ENCODE measurements at regions not wholly inside any gene's neighbourhood (a gene's known extent, or its start where the extent isn't known, plus 50 kb on each side); places are given as distances from the start of the nearest gene placed in this dataset.
"Not testable (repeated sequence)": the region's sequence is repeated elsewhere in the genome, so short reads cannot be mapped to it uniquely, and the experiment has no call there.

DNA sequence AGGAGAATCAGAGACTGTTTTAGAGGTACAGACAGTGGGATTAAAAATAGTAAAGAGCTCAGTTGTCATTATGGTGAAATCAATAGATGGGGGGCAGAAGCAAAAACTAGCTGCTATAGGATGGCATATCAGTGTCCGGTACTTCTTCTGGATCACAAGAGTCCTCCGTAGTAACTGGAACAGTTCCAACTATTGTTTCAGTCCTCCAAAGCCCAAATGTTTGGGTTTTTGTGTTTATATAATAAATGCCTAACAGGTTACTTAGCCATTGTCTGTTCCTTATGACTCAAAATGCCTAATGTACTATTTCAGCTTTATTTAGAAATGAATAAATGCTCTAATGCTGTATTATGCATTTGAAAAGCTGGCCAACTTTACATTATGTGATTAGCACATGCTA lies 401.2 kb downstream of the PTH2R start:
- DNase-seq, result no peak

- not testable (repeated sequence) for DNase-seq
Observed at GRCh38 chr2:208811885-208812284, 405.3 kb downstream of the PTH2R start.

GRCh38 chr2:208819190-208819589 lies 412.6 kb downstream of the PTH2R start:
- no peak for DNase-seq

DNA sequence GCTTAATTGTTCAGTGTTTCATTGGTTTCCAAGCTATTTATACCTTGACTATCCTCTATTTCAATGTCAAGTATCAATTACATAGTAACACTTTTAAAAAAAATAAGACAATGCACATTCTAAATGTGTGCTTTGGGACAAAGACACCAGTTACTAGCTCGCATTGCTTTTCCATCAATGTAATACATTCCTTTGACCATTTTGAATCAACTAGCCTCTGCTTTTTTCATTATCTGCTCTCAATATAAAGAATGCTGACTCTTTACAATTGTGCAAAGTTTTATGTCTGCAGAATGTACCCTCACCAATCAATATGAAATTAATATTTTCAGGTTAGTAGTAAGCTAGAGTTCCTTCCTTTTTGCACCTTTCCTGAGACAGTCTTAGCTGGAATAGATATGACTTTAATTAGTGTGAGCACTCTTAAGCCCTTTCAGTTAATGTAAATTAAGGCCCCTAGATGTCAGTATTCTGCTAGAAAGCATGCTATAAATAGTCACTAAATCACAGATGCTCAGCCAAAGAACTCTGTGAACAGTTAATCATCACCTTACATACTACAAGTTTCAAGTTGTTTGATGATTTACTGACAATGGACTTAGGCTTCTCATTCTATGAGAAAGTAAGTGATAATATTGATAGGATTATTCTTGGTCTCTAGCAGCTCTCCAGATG lies 413.6 kb downstream of the PTH2R start:
- no peak for DNase-seq

GRCh38 chr2:208827109-208827508 lies 420.5 kb downstream of the PTH2R start:
- DNase-seq, result no peak

GRCh38 chr2:208827549-208828221 lies 421.1 kb downstream of the PTH2R start:
- no peak for DNase-seq

GRCh38 chr2:208830203-208830602 lies 423.6 kb downstream of the PTH2R start:
- no peak for DNase-seq

DNA sequence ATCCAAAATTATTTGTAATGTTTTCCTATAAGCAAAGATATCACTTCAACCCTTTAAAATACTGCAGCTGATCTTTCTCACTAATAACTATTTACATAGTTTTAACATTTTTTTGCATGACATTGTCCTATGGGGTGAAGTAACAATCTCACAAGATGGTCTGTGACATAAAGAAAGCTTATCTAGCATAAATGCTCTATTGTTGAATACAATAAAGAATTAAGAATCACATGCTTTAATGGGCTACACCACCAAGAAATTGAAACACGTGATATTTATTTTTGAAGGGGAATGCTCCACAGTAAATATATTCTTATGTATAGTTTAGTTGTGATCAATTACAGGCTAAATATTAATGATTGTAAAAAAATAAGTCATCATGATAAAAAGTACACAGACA lies 441.1 kb downstream of the PTH2R start:
- no peak for DNase-seq

GRCh38 chr2:208854717-208855116 lies 448.1 kb downstream of the PTH2R start:
- no peak for DNase-seq

DNA sequence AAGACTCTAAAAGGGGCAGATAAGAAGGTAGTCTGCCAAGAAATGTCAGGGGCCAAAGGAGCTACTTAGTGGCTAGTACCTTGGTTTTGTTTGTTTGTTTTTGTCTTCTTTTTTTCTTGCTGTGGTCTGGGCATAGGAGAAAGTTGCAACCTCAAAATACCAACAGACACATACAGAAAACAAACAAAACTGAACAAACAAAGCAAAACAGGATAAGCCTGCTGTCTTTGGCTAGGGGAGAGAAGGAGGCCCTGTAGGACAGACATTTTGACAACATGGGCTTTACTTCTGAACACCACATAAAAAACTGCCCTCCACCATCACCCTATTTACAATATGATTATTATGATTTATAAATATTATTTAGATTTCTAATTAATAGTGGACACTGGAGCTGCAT lies 460.8 kb downstream of the PTH2R start:
- DNase-seq, result no peak

GRCh38 chr2:208872591-208872990 lies 466.0 kb downstream of the PTH2R start:
- DNase-seq, result no peak

DNA sequence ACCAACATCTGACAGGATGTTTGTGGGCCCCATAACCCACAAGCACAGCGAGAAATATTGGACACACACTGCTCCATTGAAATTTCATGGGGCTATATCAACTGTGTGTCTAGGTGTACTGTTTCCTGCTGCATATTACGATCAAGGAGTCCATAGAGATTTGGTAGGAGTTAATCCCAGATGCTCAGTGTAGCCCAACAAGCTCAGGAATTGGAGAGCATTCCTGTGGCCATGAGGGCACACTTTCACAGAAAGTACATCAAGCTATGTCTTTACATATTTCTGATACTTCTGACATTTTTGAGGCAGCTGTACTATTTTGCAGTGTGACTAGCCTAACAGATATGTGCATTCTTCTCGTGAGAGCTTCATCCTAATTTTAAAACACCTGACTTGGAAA lies 473.1 kb downstream of the PTH2R start:
- DNase-seq, result no peak

DNA sequence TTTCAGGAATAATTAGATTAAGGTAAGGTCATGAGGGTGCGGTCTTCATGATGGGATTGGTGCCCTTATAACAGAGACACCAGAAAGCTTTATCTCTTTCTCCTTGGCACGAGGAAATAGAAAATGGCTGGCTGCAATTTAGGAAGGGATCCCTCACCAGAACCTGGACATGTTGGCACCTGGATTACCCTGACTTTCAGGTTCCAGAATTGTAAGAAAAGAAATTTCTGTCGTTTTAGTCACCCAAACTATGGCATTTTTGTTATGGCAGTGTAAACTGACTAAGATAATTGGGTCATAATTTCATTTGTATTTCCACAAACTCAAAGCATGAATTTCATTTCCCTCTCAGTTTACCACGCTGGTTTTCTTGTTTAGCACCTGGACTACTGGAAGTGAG lies 473.6 kb downstream of the PTH2R start:
- DNase-seq, result no peak

GRCh38 chr2:208890486-208890885 lies 483.9 kb downstream of the PTH2R start:
- DNase-seq, result no peak

DNA sequence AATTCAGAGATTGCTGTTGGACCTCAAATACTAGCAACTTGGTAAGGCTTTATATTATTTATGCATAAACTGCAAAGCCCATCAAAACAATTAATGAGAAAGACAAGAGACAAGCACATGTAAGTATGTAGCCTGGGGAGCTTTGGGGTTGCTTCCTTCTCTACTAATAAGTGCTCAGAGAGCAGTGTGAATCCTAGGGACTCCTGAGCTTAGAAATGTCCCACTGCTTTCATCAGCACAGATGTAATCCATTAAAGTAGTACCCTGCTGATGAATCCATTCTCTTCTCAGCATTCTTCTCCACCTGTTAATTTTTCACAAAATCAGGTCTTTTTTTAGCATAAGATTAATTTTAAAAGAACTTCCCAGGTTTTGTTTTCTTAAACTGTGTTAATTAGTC lies 485.6 kb downstream of the PTH2R start:
- DNase-seq, result no peak

DNA sequence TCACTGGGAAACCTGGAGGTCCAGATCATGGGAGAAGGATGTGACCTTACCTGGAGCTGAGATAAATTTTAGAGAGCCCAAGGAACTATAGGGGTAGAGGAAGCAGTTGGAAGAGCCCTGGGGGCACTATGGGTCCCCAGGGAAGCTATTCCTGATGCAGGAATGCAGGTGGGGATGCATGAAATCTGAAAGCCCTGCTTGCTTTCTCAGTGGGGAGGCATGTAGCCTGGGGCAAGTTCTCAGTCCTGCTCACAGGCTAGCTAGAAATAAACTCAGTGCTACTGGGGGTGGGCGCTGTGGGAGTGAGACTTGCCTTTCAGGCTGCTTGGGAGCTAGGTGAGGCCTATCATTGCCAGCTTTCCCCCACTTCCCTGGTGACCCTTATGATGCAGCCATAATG lies 499.7 kb downstream of the PTH2R start:
- DNase-seq, result no peak

- no peak for DNase-seq
Observed at GRCh38 chr2:208915401-208915800, 508.4 kb upstream of the MAP2 start.

- no peak for DNase-seq
Observed at GRCh38 chr2:208916881-208917280, 507.0 kb upstream of the MAP2 start.

GRCh38 chr2:208921358-208921757 lies 502.5 kb upstream of the MAP2 start:
- DNase-seq, result not testable (repeated sequence)

- DNase-seq, result no peak
Observed at GRCh38 chr2:208927867-208928266, 496.0 kb upstream of the MAP2 start.

DNA sequence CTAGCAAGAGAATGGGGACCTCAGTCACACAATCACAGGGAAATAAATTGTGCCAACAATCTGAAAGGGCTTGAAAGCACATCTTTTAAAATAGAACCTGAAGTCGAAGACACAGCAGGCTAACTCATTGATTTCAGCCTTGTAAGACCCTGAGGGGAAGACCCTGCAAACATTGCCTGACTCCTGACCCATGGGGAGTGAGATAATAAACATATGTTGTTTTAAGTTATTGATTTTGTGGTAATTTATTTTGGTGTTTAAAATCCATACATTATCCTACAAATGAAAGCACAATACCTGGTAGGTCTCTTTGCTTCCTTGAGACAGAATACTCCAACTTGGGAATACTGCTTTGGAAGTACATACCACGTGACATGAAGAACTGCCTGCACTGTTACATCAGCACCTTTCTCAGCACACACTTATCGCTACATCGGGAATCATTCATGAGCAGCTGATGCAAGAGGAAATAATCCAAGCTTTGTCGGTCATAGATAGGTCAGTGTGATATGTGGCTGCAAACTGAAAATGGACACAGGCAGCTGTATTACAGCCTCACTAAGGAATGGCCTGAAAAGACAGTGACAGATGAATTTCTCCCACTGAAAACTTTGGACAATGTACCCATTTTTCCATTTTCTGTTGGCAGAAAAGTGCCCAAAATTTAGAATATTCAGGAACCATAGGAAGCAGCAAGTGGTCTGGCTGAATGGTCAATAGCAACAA lies 494.5 kb upstream of the MAP2 start:
- DNase-seq, result no peak

DNA sequence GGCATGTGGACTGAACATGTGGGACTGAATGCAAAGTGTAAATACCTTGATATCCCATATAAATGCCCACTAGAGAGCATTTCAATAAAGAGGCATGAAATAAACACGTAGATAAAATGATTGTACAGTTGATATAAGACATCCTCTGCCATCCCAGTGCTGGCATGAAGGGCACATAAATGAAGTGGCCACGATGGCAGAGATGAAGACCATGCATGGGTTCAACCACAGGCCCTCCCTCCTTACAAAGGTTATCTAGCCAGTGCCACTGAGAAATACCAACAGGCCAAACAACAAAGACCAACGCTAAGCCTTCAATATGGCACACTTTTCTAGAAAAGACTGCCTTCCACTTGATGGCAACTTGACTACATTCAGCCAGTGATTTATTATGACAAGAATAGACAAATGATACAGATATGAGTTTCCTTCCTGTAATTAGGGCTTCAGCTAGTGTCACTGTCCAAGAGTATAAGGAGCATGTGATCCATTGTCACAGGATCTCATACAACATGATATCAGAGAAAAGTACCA lies 493.9 kb upstream of the MAP2 start:
- DNase-seq, result no peak

DNA sequence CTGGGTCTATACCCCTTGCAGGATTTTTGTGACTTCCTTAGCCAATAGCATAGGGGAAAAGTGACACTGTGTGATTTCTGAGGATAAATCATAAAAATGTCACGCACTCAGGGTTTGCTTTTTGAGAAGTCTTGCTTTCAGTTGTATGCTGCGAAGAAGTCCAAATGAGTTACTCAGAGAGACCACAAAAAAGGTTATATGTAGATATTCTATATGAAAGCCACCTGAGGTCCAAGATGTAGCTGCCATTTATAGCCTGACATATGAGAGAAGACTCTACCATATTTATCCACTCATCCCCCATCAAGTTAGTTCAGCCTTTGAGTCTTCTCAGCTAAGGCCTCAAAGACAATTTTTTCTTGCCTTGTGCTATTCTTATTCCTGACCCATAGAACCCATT lies 488.3 kb upstream of the MAP2 start:
- no peak for DNase-seq

GRCh38 chr2:208937521-208937920 lies 486.3 kb upstream of the MAP2 start:
- no peak for DNase-seq
